ENCODE measurements at regions not wholly inside any gene's neighbourhood (a gene's known extent, or its start where the extent isn't known, plus 50 kb on each side); places are given as distances from the start of the nearest gene placed in this dataset.

- no peak overlapping the region for H3K4me3 ChIP-seq (ENCODE audit: extremely low read depth in 1 of 4, insufficient read depth in 2 of 4, low read depth in 3 of 4, low read length in 4 of 4)
- no peak overlapping the region for H3K9ac ChIP-seq (replicated peaks in 1 of 4; ENCODE audit: extremely low read depth in 1 of 4, low read depth in 3 of 4, low read length in 3 of 4)
- no peaks in the 10 kb centered on the region for H3K79me2 ChIP-seq (ENCODE audit: control insufficient read depth in 1 of 2, insufficient read depth in 2 of 2, low read length in 2 of 2)
- no peak overlapping the region for H4K91ac ChIP-seq (replicated peaks; ENCODE audit: insufficient read length, low read length)
- H3K14ac ChIP-seq (ENCODE audit: insufficient read length): no peak overlapping the region
- no peak overlapping the region for H2AK5ac ChIP-seq (ENCODE audit: low read depth, low read length)
- H3K27me3 ChIP-seq (replicated peaks in 1 of 4; ENCODE audit: control insufficient read depth in 3 of 4, extremely low read depth in 1 of 4, insufficient read depth in 3 of 4, low read length in 3 of 4): no peaks in the 10 kb centered on the region
- FAIRE-seq: no peak
- no peaks in the 10 kb centered on the region for H4K20me1 ChIP-seq (replicated peaks in 1 of 2; ENCODE audit: control insufficient read depth in 1 of 2, insufficient read depth in 2 of 2, low read length in 2 of 2)
- no peak overlapping the region for H2BK120ac ChIP-seq (replicated peaks; ENCODE audit: low read depth, low read length)
- no peak overlapping the region for H2AFZ ChIP-seq (ENCODE audit: low read length)
- no peak overlapping the region for H3K4me2 ChIP-seq (ENCODE audit: insufficient read depth in 1 of 2, low read depth in 2 of 2, low read length in 2 of 2)
- H2BK5ac ChIP-seq (ENCODE audit: low read depth, low read length): no peak overlapping the region
- no peak overlapping the region for H2BK12ac ChIP-seq (ENCODE audit: low read depth, low read length)
- no peak overlapping the region; the same call in 1 of the 2 replicates for H4K8ac ChIP-seq (ENCODE audit: extremely low read depth, insufficient read depth, low read length)
- ChIA-PET POLR2A (ENCODE audit: partially characterized antibody) (no interaction called here), CTCF (ENCODE audit: partially characterized antibody) (interaction anchor here (1.2 to 1.5 kb wide), 3 partner anchors 11 to 76 kb away, joined by 3 read pairs; no protein-coding TSS in a partner anchor)
- H3K9me3 ChIP-seq (ENCODE audit: insufficient read depth in 2 of 2, low read depth in 1 of 2, low read length in 1 of 2): no peaks in the 10 kb centered on the region; a peak in 1 of 4 replicates
- no peak overlapping the region for H3K23ac ChIP-seq (ENCODE audit: insufficient read length)
- H3K27ac ChIP-seq (ENCODE audit: low read depth, low read length): no peak overlapping the region
- H3K36me3 ChIP-seq (ENCODE audit: control insufficient read depth in 2 of 4, insufficient read depth in 4 of 4, low read length in 3 of 4): no peaks in the 10 kb centered on the region
- no peaks in the 10 kb centered on the region for H3K4me1 ChIP-seq (replicated peaks in 1 of 4; ENCODE audit: control insufficient read depth in 3 of 4, insufficient read depth in 4 of 4, low read length in 3 of 4)
- H3K4ac ChIP-seq (replicated peaks; ENCODE audit: insufficient read length, low read depth, low read length): no peak overlapping the region
- H3K23me2 ChIP-seq (ENCODE audit: low read depth, low read length): no peaks in the 10 kb centered on the region
- no peak for TF ChIP-seq SIN3A (conservative IDR thresholded peaks at IDR 0.05 in 1 of 2, IDR thresholded peaks at IDR 0.05 in 1 of 2; ENCODE audit: low read depth in 1 of 2, low read length in 2 of 2)
- no peak overlapping the region for H3K18ac ChIP-seq (ENCODE audit: extremely low read depth, low read length)
- 89% methylated on average over 4 of the region's 4 CpGs; no CpG with 5 or more reads in 1 of the 2 experiments for WGBS, 2 experiments (ENCODE audit: extremely low coverage in 1 of 2, insufficient coverage in 1 of 2, insufficient read length in 1 of 2, insufficient replicate concordance in 2 of 2, low coverage in 1 of 2, low lambda C conversion rate in 2 of 2, missing lambda C conversion rate in 1 of 2)
- H2BK15ac ChIP-seq (ENCODE audit: low read length): no peak overlapping the region; the same call in 1 of the 2 replicates
- no peak overlapping the region for H2BK20ac ChIP-seq (ENCODE audit: low read length)
- H4K5ac ChIP-seq (ENCODE audit: insufficient read length, low read depth, low read length): no peak overlapping the region
- no peak overlapping the region for H3K56ac ChIP-seq (replicated peaks; ENCODE audit: insufficient read length, low read depth, low read length)
- no peaks in the 10 kb centered on the region for H3K79me1 ChIP-seq (ENCODE audit: low read depth, low read length)
- no peak for DNase-seq (ENCODE audit: low read depth in 1 of 2, low spot score in 2 of 2)
Observed at GRCh38 chr12:118513611-118514010, 137.3 kb downstream of the SUDS3 start.
